VCaP (cell line): ENCODE measurements at regions not wholly inside any gene's neighbourhood (a gene's known extent, or its start where the extent isn't known, plus 50 kb on each side); places are given as distances from the start of the nearest gene placed in this dataset.

ENCODE experiments used
- H3K27ac ChIP-seq: fragments of 450-650 bp; 2 replicates; pipeline ENCODE4 v1.5.1; 2017
- TF ChIP-seq, protein P1 (sequence below): fragments of 450-650 bp; conservative IDR thresholded peaks from 2 replicates; pipeline ENCODE4 v1.5.1; 2017; ENCODE audit warnings: mild to moderate bottlenecking, moderate library complexity

GRCh38 chr18:77677536-77677935 lies 427.9 kb downstream of the GALR1 start:
- TF ChIP-seq, protein P1, sequence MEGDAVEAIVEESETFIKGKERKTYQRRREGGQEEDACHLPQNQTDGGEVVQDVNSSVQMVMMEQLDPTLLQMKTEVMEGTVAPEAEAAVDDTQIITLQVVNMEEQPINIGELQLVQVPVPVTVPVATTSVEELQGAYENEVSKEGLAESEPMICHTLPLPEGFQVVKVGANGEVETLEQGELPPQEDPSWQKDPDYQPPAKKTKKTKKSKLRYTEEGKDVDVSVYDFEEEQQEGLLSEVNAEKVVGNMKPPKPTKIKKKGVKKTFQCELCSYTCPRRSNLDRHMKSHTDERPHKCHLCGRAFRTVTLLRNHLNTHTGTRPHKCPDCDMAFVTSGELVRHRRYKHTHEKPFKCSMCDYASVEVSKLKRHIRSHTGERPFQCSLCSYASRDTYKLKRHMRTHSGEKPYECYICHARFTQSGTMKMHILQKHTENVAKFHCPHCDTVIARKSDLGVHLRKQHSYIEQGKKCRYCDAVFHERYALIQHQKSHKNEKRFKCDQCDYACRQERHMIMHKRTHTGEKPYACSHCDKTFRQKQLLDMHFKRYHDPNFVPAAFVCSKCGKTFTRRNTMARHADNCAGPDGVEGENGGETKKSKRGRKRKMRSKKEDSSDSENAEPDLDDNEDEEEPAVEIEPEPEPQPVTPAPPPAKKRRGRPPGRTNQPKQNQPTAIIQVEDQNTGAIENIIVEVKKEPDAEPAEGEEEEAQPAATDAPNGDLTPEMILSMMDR: no peak
- peak overlapping the region; percentile 87 for H3K27ac ChIP-seq

GRCh38 chr18:77679869-77680268 lies 430.2 kb downstream of the GALR1 start:
- TF ChIP-seq, protein P1: no peak
- H3K27ac ChIP-seq: no peak overlapping the region

DNA sequence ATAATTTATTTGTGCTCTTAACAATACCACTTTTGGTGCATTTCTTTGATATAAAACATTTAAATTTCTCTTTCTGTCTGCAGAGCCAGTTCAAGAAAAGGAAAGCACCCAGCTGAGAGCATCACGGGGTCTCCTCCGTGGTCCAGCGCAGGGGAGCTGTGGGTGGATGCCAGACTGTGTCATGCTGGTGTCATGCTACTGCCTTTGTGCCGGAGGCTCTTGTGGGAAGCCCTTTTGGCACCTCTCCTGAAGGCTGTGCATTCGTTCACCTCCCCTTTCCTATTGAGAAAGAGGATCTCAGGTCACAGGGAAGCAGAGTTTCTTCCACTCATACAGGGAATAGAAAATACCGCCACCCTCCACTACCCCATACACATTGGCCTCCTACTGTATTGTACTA lies 450.4 kb downstream of the GALR1 start:
- H3K27ac ChIP-seq: no peak overlapping the region
- TF ChIP-seq, protein P1: no peak

DNA sequence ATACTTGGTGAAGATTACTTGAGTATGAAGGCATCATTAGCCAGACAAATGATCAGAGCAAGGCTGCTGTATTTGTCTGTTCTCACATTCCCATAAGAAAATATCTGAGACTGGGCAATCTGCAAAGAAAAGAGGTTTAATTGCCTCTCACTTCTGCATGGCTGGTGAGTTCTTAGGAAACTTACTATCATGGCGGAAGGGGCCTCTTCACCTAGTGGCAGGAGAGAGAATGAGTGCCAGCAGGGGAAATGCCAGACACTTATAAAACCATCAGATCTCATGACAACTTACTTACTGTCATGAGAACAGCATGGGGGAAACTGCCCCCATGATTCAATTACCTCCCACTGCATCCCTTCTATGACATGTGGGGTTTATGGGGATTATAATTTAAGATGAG lies 452.3 kb downstream of the GALR1 start:
- TF ChIP-seq, protein P1: no peak
- no peak overlapping the region for H3K27ac ChIP-seq

DNA sequence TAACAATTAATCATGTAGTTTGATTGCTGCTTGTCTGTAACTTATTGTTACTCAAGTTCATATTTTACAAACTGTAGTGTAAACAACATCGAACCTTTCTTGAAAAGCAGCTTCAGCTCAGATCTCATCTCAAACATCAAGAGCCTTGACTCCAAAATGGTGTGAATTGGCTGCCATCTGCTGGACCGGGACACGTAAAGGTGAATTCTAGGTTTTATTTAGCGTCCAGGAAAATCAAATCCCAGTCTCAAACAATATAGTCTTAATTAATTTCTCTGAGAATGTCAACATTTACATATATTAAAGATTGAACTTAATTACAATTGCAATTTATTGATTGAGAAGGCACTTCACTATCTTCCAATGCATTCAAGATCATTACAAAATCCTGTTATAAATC lies 453.0 kb downstream of the GALR1 start:
- no peak overlapping the region for H3K27ac ChIP-seq
- TF ChIP-seq, protein P1: peak; percentile 73

- TF ChIP-seq, protein P1: no peak
- H3K27ac ChIP-seq: no peak overlapping the region
Measured at GRCh38 chr18:77705301-77705700, 455.7 kb downstream of the GALR1 start.

GRCh38 chr18:77708826-77709506 lies 459.3 kb downstream of the GALR1 start:
- TF ChIP-seq, protein P1: no peak
- H3K27ac ChIP-seq: no peak overlapping the region
